BE2C (cell line): ENCODE measurements at regions not wholly inside any gene's neighbourhood (a gene's known extent, or its start where the extent isn't known, plus 50 kb on each side); places are given as distances from the start of the nearest gene placed in this dataset.

Experiments used
- DNase-seq: peaks from one replicate; pipeline ENCODE4 v3.0.0-alpha.2; 2020
- H3K27me3 ChIP-seq: fragments of 250-450 bp; sonication (Bioruptor Pico); 2 replicates; pipeline ENCODE4 v1.5.1; 2020; ENCODE audit warnings: mild to moderate bottlenecking
- H3K36me3 ChIP-seq: fragments of 250-450 bp; sonication (Bioruptor Pico); 2 replicates; pipeline ENCODE4 v1.5.1; 2020; ENCODE audit warnings: mild to moderate bottlenecking
- H3K4me1 ChIP-seq: fragments of 250-450 bp; sonication (Bioruptor Pico); 2 replicates; pipeline ENCODE4 v1.5.1; 2020
- H3K4me3 ChIP-seq: 2 replicates; pipeline ENCODE4 v1.5.1; 2011; ENCODE audit warnings: low read depth, low read length
- H3K9me3 ChIP-seq: fragments of 250-450 bp; sonication (Bioruptor Pico); 2 replicates; pipeline ENCODE4 v1.5.1; 2020
- CTCF ChIP-seq: IDR thresholded peaks from 2 replicates; pipeline ENCODE4 v1.5.1; 2012; ENCODE audit warnings: mild to moderate bottlenecking, low read depth, low read length

GRCh38 chr16:54696970-54697369 lies 233.7 kb upstream of the IRX5 start:
- no peaks in the 10 kb centered on the region; the same call in 1 of the 2 replicates for H3K9me3 ChIP-seq
- no peaks in the 10 kb centered on the region for H3K4me1 ChIP-seq
- no peak for TF ChIP-seq CTCF
- no peaks in the 10 kb centered on the region for H3K36me3 ChIP-seq
- no peaks in the 10 kb centered on the region; the same call in 1 of the 2 replicates for H3K27me3 ChIP-seq
- H3K4me3 ChIP-seq: no peak overlapping the region
- DNase-seq: no peak

GRCh38 chr16:54696522-54696921 lies 234.1 kb upstream of the IRX5 start:
- Histone ChIP-seq H3K9me3 (no peaks in the 10 kb centered on the region), H3K27me3 (no peaks in the 10 kb centered on the region; the same call in 1 of the 2 replicates), H3K4me1 (no peaks in the 10 kb centered on the region), H3K4me3 (no peak overlapping the region), H3K36me3 (no peaks in the 10 kb centered on the region)
- no peak for TF ChIP-seq CTCF
- no peak for DNase-seq

GRCh38 chr16:54694651-54695050 lies 236.0 kb upstream of the IRX5 start:
- H3K9me3 ChIP-seq: no peaks in the 10 kb centered on the region
- H3K36me3 ChIP-seq: no peaks in the 10 kb centered on the region
- H3K4me3 ChIP-seq: no peak overlapping the region
- no peak for DNase-seq
- H3K4me1 ChIP-seq: no peaks in the 10 kb centered on the region
- H3K27me3 ChIP-seq: no peaks in the 10 kb centered on the region; the same call in 1 of the 2 replicates
- TF ChIP-seq CTCF: no peak

- H3K4me3 ChIP-seq: no peak overlapping the region
- no peaks in the 10 kb centered on the region; the same call in 1 of the 2 replicates for H3K27me3 ChIP-seq
- H3K9me3 ChIP-seq: no peaks in the 10 kb centered on the region
- TF ChIP-seq CTCF: no peak
- no peaks in the 10 kb centered on the region for H3K36me3 ChIP-seq
- no peaks in the 10 kb centered on the region for H3K4me1 ChIP-seq
- DNase-seq: no peak
These were observed 236.8 kb upstream of the IRX5 start for GRCh38 chr16:54693864-54694263.

GRCh38 chr16:54690710-54691109 lies 240.0 kb upstream of the IRX5 start:
- Histone ChIP-seq H3K4me1 (no peaks in the 10 kb centered on the region), H3K36me3 (no peaks in the 10 kb centered on the region), H3K4me3 (no peak overlapping the region), H3K9me3 (no peaks in the 10 kb centered on the region), H3K27me3 (no peaks in the 10 kb centered on the region; the same call in 1 of the 2 replicates)
- no peak for TF ChIP-seq CTCF
- no peak for DNase-seq

- H3K27me3 ChIP-seq: no peaks in the 10 kb centered on the region; the same call in 1 of the 2 replicates
- no peaks in the 10 kb centered on the region for H3K9me3 ChIP-seq
- no peak overlapping the region for H3K4me3 ChIP-seq
- no peak for TF ChIP-seq CTCF
- no peaks in the 10 kb centered on the region for H3K4me1 ChIP-seq
- DNase-seq: no peak
- H3K36me3 ChIP-seq: no peaks in the 10 kb centered on the region
These were observed 240.4 kb upstream of the IRX5 start for GRCh38 chr16:54690306-54690705.
